Activated CD8-positive, alpha-beta T cell treated with anti-CD3 and anti-CD28 coated beads for 36 hours (primary cell): ENCODE measurements at regions not wholly inside any gene's neighbourhood (a gene's known extent, or its start where the extent isn't known, plus 50 kb on each side); places are given as distances from the start of the nearest gene placed in this dataset.
"Not testable (repeated sequence)": the region's sequence is repeated elsewhere in the genome, so short reads cannot be mapped to it uniquely, and the experiment has no call there.

Experiments
- ATAC-seq: fragments of 200-7000 bp; cut with Tn5 transposase; one replicate; pipeline ENCODE4 v1.10.0; 2021; ENCODE audit warnings: mild to moderate bottlenecking, moderate library complexity
- CTCF ChIA-PET: fragments of 350-600 bp; sonication (Branson Sonifier 250); formaldehyde crosslinking; loops from one replicate; lab custom pipeline; 2021; ENCODE audit warnings: antibody characterized with exemption; lab: Charles Lee
- POLR2A ChIA-PET: fragments of 350-600 bp; sonication (Branson Sonifier 250); formaldehyde crosslinking; loops from one replicate; lab custom pipeline; 2021; ENCODE audit warnings: antibody characterized with exemption; lab: Charles Lee
- DNase-seq: peaks from one replicate; pipeline ENCODE4 v3.0.0-alpha.2; 2020
- H3K27ac Mint-ChIP-seq: one replicate; pipeline ENCODE4 v1.8.0; 2021; ENCODE audit warnings: mild to moderate bottlenecking, mixed read lengths
- H3K27me3 Mint-ChIP-seq: one replicate; pipeline ENCODE4 v1.8.0; 2021; ENCODE audit warnings: mixed read lengths
- H3K36me3 Mint-ChIP-seq: one replicate; pipeline ENCODE4 v1.8.0; 2021; ENCODE audit warnings: low read depth, mixed read lengths
- H3K4me1 Mint-ChIP-seq: one replicate; pipeline ENCODE4 v1.8.0; 2021; ENCODE audit warnings: low read depth, mixed read lengths
- H3K4me3 Mint-ChIP-seq: one replicate; pipeline ENCODE4 v1.8.0; 2021; ENCODE audit warnings: mild to moderate bottlenecking, moderate library complexity, mixed read lengths
- H3K9me3 Mint-ChIP-seq: one replicate; pipeline ENCODE4 v1.8.0; 2021; ENCODE audit warnings: mixed read lengths
- CTCF ChIP-seq: fragments of 200-600 bp; IDR thresholded peaks from one replicate; pipeline ENCODE4 v1.8.0; 2022; ENCODE audit warnings: antibody characterized with exemption, mild to moderate bottlenecking
- intact Hi-C: fragments of 100-400 bp; cut with micrococcal nuclease; formaldehyde crosslinking; loops from one replicate; pipeline ENCODE4 v1.10.0; 2022

- no peak for TF ChIP-seq CTCF
- no peaks in the 10 kb centered on the region for H3K4me1 Mint-ChIP-seq
- DNase-seq (no peak), ATAC-seq (no peak)
- ChIA-PET CTCF (no interaction called here), POLR2A (no interaction called here)
- H3K9me3 Mint-ChIP-seq = no peaks in the 10 kb centered on the region
- H3K36me3 Mint-ChIP-seq = no peaks in the 10 kb centered on the region
- H3K27ac Mint-ChIP-seq = no peak overlapping the region
- peaks cover 18% of the 10 kb centered on the region for H3K27me3 Mint-ChIP-seq
- no peak overlapping the region for H3K4me3 Mint-ChIP-seq
- intact Hi-C loops = no loop called here
Observed at GRCh38 chr15:62512904-62513303, 347.8 kb upstream of the C2CD4B start.

GRCh38 chr15:62513893-62514292, 348.8 kb upstream of the C2CD4B start:
- H3K27ac Mint-ChIP-seq = no peak overlapping the region
- no peak overlapping the region for H3K4me3 Mint-ChIP-seq
- peaks cover 19% of the 10 kb centered on the region for H3K27me3 Mint-ChIP-seq
- H3K36me3 Mint-ChIP-seq = no peaks in the 10 kb centered on the region
- no peak for ATAC-seq
- TF ChIP-seq CTCF = no peak
- CTCF ChIA-PET = no interaction called here
- POLR2A ChIA-PET = no interaction called here
- intact Hi-C loops = no loop called here
- no peaks in the 10 kb centered on the region for H3K9me3 Mint-ChIP-seq
- no peak for DNase-seq
- H3K4me1 Mint-ChIP-seq = no peaks in the 10 kb centered on the region

- Mint-ChIP-seq H3K27me3 (peaks cover 19% of the 10 kb centered on the region), H3K9me3 (no peaks in the 10 kb centered on the region), H3K36me3 (no peaks in the 10 kb centered on the region), H3K27ac (no peak overlapping the region), H3K4me1 (peaks cover 5% of the 10 kb centered on the region), H3K4me3 (no peak overlapping the region)
- POLR2A ChIA-PET = no interaction called here
- TF ChIP-seq CTCF = no peak
- CTCF ChIA-PET = no interaction called here
- DNase-seq (no peak), ATAC-seq (no peak)
- intact Hi-C loops = no loop called here
Observed at GRCh38 chr15:62515696-62516395, 350.8 kb upstream of the C2CD4B start.

- no peaks in the 10 kb centered on the region for H3K36me3 Mint-ChIP-seq
- no peak overlapping the region for H3K4me3 Mint-ChIP-seq
- H3K27me3 Mint-ChIP-seq = peaks cover 21% of the 10 kb centered on the region
- TF ChIP-seq CTCF = no peak
- ChIA-PET POLR2A (no interaction called here), CTCF (no interaction called here)
- ATAC-seq (no peak), DNase-seq (no peak)
- H3K9me3 Mint-ChIP-seq = no peaks in the 10 kb centered on the region
- intact Hi-C loops = no loop called here
- H3K4me1 Mint-ChIP-seq = peaks cover 5% of the 10 kb centered on the region
- no peak overlapping the region for H3K27ac Mint-ChIP-seq
Observed at GRCh38 chr15:62517541-62517940, 352.5 kb upstream of the C2CD4B start.

GRCh38 chr15:62518666-62519065, 353.6 kb upstream of the C2CD4B start:
- ATAC-seq, CTCF ChIA-PET, H3K4me1 Mint-ChIP-seq, DNase-seq, H3K27ac Mint-ChIP-seq, POLR2A ChIA-PET, H3K36me3 Mint-ChIP-seq, intact Hi-C loops, H3K9me3 Mint-ChIP-seq, H3K4me3 Mint-ChIP-seq: not testable (repeated sequence)
- peaks cover 24% of the 10 kb centered on the region for H3K27me3 Mint-ChIP-seq
